ENCODE measurements at regions not wholly inside any gene's neighbourhood (a gene's known extent, or its start where the extent isn't known, plus 50 kb on each side); places are given as distances from the start of the nearest gene placed in this dataset.

DNA sequence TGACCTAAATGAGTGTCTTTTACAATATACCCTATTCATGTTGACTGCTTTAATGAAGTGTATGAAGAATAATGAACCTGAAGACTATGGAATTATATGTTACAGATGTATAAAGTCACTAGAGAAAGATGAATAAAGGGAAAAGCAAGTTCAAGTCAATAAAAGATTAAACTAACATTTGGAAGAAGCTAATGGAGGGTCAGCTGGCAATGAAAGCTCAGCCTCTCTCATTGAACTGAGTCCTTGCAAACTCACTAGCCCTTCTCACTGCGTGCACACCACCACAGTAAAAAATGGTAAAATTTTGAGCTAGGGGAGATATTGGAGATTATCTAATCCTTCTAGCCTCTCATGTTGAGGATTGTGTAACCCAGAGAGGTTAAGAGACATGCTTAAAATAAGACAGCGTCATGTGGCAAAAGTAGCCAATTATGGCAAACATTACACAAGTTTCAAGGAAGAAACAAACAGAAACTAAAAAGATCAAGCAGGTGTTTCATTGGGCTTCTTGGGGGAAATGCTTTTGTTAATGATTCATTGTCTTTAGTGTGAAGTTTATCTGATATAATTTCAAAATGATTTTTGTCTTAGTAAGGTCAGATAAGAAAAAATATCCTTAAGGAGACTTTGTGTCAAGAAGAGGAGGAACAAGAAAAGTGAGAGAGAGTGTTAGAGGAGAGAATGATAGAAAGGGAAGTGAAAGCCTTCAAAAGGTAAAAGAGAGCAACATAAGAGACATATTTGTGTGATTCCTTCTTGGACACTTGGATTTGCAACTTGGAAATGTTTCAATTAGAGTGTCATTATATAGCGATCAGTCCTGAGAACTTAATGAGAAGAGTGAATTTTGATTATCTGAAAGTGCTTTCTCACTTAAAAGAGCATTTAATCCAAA, 893.7 kb upstream of the FAM98A start:
- intact Hi-C loops (cut with micrococcal nuclease) = no loop called here
- Mint-ChIP-seq H3K4me3 (no peak overlapping the region), H3K27ac (no peak overlapping the region), H3K4me1 (no peaks in the 10 kb centered on the region), H3K9me3 (peaks cover 0 to 19% (median 8%) of the 10 kb centered on the region in 7 donors), H3K27me3 (ENCODE audit: low read depth in 3 of 3) (peaks cover 0 to 2% (median 0%) of the 10 kb centered on the region in 3 donors), H3K36me3 (no peaks in the 10 kb centered on the region)
- Histone ChIP-seq H3K27ac (ENCODE audit: low read depth in 1 of 2, low read length in 2 of 2) (no peak overlapping the region), H3K9me3 (replicated peaks in 1 of 2; ENCODE audit: control insufficient read depth in 1 of 2, insufficient read depth in 1 of 2, low read length in 2 of 2) (peaks cover 0 to 23% of the 10 kb centered on the region in 2 donors), H3K36me3 (replicated peaks in 1 of 2; ENCODE audit: control insufficient read depth in 1 of 2, insufficient read depth in 2 of 2, low read length in 2 of 2) (no peaks in the 10 kb centered on the region), H3K4me2 (replicated peaks; ENCODE audit: extremely low read depth, low read length, poor library complexity, severe bottlenecking) (no peak overlapping the region), H4K20me1 (ENCODE audit: insufficient read depth, low read length) (no peaks in the 10 kb centered on the region), H3K79me2 (ENCODE audit: insufficient read depth, low read length) (no peaks in the 10 kb centered on the region), H2AFZ (ENCODE audit: insufficient read depth, low read depth, low read length, poor library complexity, severe bottlenecking) (no peak overlapping the region), H3K9ac (ENCODE audit: insufficient read depth, low read length, poor library complexity, severe bottlenecking) (no peak overlapping the region), H3K27me3 (ENCODE audit: control insufficient read depth in 2 of 2, insufficient read depth in 2 of 2, low read length in 2 of 2) (no peaks in the 10 kb centered on the region), H3K4me3 (replicated peaks in 1 of 3; ENCODE audit: low read depth in 2 of 3, low read length in 3 of 3) (no peak overlapping the region), H3K4me1 (ENCODE audit: control insufficient read depth in 1 of 2, insufficient read depth in 2 of 2, low read length in 2 of 2) (no peaks in the 10 kb centered on the region)
- WGBS (ENCODE audit: insufficient coverage) = no CpG with 5 or more reads among the region's 3 CpGs
- no peak for DNase-seq
- TF ChIP-seq, protein P1, sequence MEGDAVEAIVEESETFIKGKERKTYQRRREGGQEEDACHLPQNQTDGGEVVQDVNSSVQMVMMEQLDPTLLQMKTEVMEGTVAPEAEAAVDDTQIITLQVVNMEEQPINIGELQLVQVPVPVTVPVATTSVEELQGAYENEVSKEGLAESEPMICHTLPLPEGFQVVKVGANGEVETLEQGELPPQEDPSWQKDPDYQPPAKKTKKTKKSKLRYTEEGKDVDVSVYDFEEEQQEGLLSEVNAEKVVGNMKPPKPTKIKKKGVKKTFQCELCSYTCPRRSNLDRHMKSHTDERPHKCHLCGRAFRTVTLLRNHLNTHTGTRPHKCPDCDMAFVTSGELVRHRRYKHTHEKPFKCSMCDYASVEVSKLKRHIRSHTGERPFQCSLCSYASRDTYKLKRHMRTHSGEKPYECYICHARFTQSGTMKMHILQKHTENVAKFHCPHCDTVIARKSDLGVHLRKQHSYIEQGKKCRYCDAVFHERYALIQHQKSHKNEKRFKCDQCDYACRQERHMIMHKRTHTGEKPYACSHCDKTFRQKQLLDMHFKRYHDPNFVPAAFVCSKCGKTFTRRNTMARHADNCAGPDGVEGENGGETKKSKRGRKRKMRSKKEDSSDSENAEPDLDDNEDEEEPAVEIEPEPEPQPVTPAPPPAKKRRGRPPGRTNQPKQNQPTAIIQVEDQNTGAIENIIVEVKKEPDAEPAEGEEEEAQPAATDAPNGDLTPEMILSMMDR (IDR thresholded peaks at IDR 0.05) = no peak

DNA sequence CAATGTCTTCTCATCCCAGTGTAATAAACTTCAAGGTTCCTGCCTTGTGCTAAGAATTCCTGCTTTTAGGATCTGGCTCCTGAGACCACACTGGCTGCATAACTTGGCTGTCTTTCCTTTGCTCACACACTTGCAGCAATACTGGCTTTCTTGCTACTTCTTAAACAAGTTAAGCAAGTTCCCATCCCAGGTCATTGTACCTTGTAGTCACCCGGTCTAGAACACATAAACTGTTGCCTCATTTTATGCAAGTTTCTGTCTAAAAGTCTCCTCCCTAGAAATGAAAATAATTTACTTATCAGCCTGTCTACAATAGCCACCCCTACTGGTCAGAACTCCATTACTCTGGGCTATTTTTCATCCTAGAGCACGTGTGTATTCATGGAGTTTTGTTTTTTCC, 887.9 kb upstream of the FAM98A start:
- TF ChIP-seq, protein P1 (IDR thresholded peaks at IDR 0.05) = no peak
- no peak for DNase-seq
- Histone ChIP-seq H3K36me3 (replicated peaks in 1 of 2; ENCODE audit: control insufficient read depth in 1 of 2, insufficient read depth in 2 of 2, low read length in 2 of 2) (no peaks in the 10 kb centered on the region), H3K4me1 (ENCODE audit: control insufficient read depth in 1 of 2, insufficient read depth in 2 of 2, low read length in 2 of 2) (no peaks in the 10 kb centered on the region), H2AFZ (ENCODE audit: insufficient read depth, low read depth, low read length, poor library complexity, severe bottlenecking) (no peak overlapping the region), H3K4me2 (replicated peaks; ENCODE audit: extremely low read depth, low read length, poor library complexity, severe bottlenecking) (no peak overlapping the region), H3K27me3 (ENCODE audit: control insufficient read depth in 2 of 2, insufficient read depth in 2 of 2, low read length in 2 of 2) (no peaks in the 10 kb centered on the region), H3K79me2 (ENCODE audit: insufficient read depth, low read length) (no peaks in the 10 kb centered on the region), H3K9ac (ENCODE audit: insufficient read depth, low read length, poor library complexity, severe bottlenecking) (no peak overlapping the region), H3K4me3 (replicated peaks in 1 of 3; ENCODE audit: low read depth in 2 of 3, low read length in 3 of 3) (no peak overlapping the region), H3K27ac (ENCODE audit: low read depth in 1 of 2, low read length in 2 of 2) (no peak overlapping the region), H3K9me3 (replicated peaks in 1 of 2; ENCODE audit: control insufficient read depth in 1 of 2, insufficient read depth in 1 of 2, low read length in 2 of 2) (peaks cover 0 to 10% of the 10 kb centered on the region in 2 donors), H4K20me1 (ENCODE audit: insufficient read depth, low read length) (no peaks in the 10 kb centered on the region)
- WGBS (ENCODE audit: insufficient coverage) = no CpG with 5 or more reads among the region's 2 CpGs
- intact Hi-C loops (cut with micrococcal nuclease) = no loop called here
- Mint-ChIP-seq H3K4me1 (no peaks in the 10 kb centered on the region), H3K9me3 (peaks cover 0 to 8% (median 2%) of the 10 kb centered on the region in 7 donors), H3K27me3 (ENCODE audit: low read depth in 3 of 3) (no peaks in the 10 kb centered on the region), H3K36me3 (no peaks in the 10 kb centered on the region), H3K4me3 (no peak overlapping the region), H3K27ac (no peak overlapping the region)

Data from CD14-positive monocyte (primary cell).